ENCODE measurements at regions not wholly inside any gene's neighbourhood (a gene's known extent, or its start where the extent isn't known, plus 50 kb on each side); places are given as distances from the start of the nearest gene placed in this dataset.

DNA sequence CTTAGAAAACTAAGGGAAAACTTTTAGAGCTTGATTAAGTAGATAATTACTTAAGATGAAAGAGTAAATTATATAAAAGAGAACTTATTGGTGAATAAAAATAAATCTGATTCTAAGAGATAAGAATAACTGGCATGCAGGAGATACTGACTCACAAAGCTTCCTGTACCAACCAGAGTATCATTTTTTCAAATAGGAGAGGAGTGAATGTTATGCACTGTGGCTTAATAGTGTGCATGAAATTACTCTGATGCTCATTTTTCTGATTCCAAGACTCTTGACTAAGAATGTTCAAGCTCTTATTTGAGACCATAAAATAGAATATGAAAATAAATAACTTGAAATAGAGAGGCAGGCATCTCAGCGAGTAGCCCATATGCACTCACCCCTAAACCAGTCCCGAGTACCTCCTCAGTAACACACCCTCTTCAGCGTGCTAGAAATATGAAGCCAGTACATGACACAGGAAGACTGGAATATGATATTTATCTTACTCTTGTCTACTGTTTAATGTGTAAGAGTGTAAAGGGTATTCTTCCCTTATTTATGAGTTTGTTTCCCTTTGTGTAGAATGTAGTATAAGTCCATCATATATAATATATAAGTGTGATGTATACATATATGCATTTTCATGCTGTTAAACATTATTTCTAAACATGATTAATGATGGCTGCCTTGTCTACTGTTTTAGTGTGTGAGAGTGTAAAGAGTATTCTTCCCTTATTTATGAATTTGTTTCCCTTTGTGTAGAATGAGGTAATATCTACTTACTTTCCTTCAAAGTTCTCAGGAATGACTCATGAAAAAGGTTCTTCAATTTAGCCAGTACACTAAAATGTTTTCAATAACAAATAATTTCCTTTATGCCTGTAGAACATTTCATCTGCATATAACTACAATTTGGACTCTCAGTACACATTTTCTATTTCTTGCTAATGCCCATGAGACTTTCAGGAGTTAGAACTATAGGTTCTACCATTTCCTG is 99.2 kb upstream of the PALMD start:
- no peaks in the 10 kb centered on the region for H3K9me3 Mint-ChIP-seq (ENCODE audit: unreplicated experiment)
- no peaks in the 10 kb centered on the region for H3K27me3 Mint-ChIP-seq (ENCODE audit: unreplicated experiment)
- TF ChIP-seq, protein P1, sequence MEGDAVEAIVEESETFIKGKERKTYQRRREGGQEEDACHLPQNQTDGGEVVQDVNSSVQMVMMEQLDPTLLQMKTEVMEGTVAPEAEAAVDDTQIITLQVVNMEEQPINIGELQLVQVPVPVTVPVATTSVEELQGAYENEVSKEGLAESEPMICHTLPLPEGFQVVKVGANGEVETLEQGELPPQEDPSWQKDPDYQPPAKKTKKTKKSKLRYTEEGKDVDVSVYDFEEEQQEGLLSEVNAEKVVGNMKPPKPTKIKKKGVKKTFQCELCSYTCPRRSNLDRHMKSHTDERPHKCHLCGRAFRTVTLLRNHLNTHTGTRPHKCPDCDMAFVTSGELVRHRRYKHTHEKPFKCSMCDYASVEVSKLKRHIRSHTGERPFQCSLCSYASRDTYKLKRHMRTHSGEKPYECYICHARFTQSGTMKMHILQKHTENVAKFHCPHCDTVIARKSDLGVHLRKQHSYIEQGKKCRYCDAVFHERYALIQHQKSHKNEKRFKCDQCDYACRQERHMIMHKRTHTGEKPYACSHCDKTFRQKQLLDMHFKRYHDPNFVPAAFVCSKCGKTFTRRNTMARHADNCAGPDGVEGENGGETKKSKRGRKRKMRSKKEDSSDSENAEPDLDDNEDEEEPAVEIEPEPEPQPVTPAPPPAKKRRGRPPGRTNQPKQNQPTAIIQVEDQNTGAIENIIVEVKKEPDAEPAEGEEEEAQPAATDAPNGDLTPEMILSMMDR (IDR thresholded peaks at IDR 0.05; ENCODE audit: unreplicated experiment), result no peak
- no peaks in the 10 kb centered on the region for H3K36me3 Mint-ChIP-seq (ENCODE audit: low read depth, unreplicated experiment)
- DNase-seq (ENCODE audit: low spot score), result no peak
- no peaks in the 10 kb centered on the region for H3K4me1 Mint-ChIP-seq (ENCODE audit: unreplicated experiment)
- no peak overlapping the region for H3K27ac Mint-ChIP-seq (ENCODE audit: unreplicated experiment)
- H3K4me3 Mint-ChIP-seq (ENCODE audit: unreplicated experiment), result no peak overlapping the region

DNA sequence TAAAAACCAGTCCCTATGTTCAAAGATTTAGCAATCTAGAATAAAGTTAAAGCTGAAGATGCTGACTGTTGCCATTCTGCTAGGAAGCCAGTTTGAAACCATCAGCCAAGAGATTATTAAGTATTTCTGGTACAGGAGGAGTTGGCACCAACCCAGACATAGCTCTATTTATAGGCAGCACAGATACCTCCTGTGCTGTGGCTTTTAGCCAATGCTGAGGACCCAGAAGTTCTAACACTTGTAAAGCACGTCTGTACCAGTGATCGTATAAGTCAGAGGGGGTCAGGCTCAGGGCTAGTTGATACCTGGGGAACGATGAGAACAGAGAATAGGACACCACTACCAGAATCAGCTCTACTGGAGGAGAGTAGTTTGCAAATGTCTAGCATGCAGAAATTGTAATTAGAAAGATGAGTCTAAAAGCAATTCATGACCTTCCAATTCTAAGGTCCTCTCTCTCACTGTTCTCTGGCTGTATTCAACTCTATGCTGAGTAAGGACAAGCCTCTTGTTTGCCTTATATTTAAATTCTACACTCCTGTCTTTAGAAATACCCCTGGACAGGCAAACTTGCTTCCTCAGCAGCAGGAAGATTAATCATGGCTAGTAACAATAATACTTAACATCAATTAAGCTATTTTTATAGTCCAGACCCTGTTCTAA is 96.8 kb upstream of the PALMD start:
- Mint-ChIP-seq H3K27me3 (ENCODE audit: unreplicated experiment) (no peaks in the 10 kb centered on the region), H3K4me3 (ENCODE audit: unreplicated experiment) (no peak overlapping the region), H3K4me1 (ENCODE audit: unreplicated experiment) (no peaks in the 10 kb centered on the region), H3K27ac (ENCODE audit: unreplicated experiment) (no peak overlapping the region), H3K9me3 (ENCODE audit: unreplicated experiment) (no peaks in the 10 kb centered on the region), H3K36me3 (ENCODE audit: low read depth, unreplicated experiment) (no peaks in the 10 kb centered on the region)
- no peak for DNase-seq (ENCODE audit: low spot score)
- TF ChIP-seq, protein P1 (IDR thresholded peaks at IDR 0.05; ENCODE audit: unreplicated experiment), result no peak

DNA sequence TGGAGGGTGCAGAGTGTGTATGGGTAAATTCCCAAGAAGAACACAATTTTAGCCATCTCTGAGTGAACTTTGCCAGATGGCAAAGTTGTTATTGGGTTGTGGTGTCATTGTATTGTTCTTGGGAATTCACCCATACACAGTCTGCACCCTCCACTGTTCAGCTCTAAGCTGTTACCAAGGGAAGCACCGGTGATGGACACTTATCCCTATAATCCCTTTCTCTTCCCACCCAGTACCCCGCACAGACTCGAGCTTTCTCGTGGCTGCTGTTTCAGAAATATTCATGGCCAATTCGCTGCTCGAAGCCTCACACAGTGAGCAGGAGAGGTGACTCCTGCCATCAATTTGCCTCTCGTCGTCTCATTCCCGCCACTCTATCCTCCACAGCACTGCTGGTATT is 95.7 kb upstream of the PALMD start:
- H3K4me1 Mint-ChIP-seq (ENCODE audit: unreplicated experiment), result no peaks in the 10 kb centered on the region
- no peaks in the 10 kb centered on the region for H3K36me3 Mint-ChIP-seq (ENCODE audit: low read depth, unreplicated experiment)
- H3K4me3 Mint-ChIP-seq (ENCODE audit: unreplicated experiment), result no peak overlapping the region
- H3K27ac Mint-ChIP-seq (ENCODE audit: unreplicated experiment), result no peak overlapping the region
- H3K9me3 Mint-ChIP-seq (ENCODE audit: unreplicated experiment), result no peaks in the 10 kb centered on the region
- TF ChIP-seq, protein P1 (IDR thresholded peaks at IDR 0.05; ENCODE audit: unreplicated experiment), result no peak
- no peaks in the 10 kb centered on the region for H3K27me3 Mint-ChIP-seq (ENCODE audit: unreplicated experiment)
- DNase-seq (ENCODE audit: low spot score), result no peak

GRCh38 chr1:99551812-99552614 is 93.9 kb upstream of the PALMD start:
- H3K27ac Mint-ChIP-seq (ENCODE audit: unreplicated experiment), result no peak overlapping the region

More at GRCh38 chr1:99551812-99552614, 93.9 kb upstream of the PALMD start:
- H3K4me1 Mint-ChIP-seq (ENCODE audit: unreplicated experiment), result no peaks in the 10 kb centered on the region
- H3K27me3 Mint-ChIP-seq (ENCODE audit: unreplicated experiment), result no peaks in the 10 kb centered on the region
- TF ChIP-seq, protein P1 (IDR thresholded peaks at IDR 0.05; ENCODE audit: unreplicated experiment), result no peak
- H3K36me3 Mint-ChIP-seq (ENCODE audit: low read depth, unreplicated experiment), result no peaks in the 10 kb centered on the region
- no peak overlapping the region for H3K4me3 Mint-ChIP-seq (ENCODE audit: unreplicated experiment)
- no peaks in the 10 kb centered on the region for H3K9me3 Mint-ChIP-seq (ENCODE audit: unreplicated experiment)
- no peak for DNase-seq (ENCODE audit: low spot score)
